ENCODE measurements at regions not wholly inside any gene's neighbourhood (a gene's known extent, or its start where the extent isn't known, plus 50 kb on each side); places are given as distances from the start of the nearest gene placed in this dataset.
"Not testable (repeated sequence)": the region's sequence is repeated elsewhere in the genome, so short reads cannot be mapped to it uniquely, and the experiment has no call there.

- peaks cover 10% of the 10 kb centered on the region for H3K27me3 Mint-ChIP-seq
- not testable (repeated sequence) for H3K36me3 Mint-ChIP-seq (ENCODE audit: low read depth); H3K9me3 Mint-ChIP-seq; H3K27ac Mint-ChIP-seq; H3K4me3 Mint-ChIP-seq; DNase-seq; H3K4me1 Mint-ChIP-seq (ENCODE audit: low read depth)
These were observed 51.1 kb upstream of the BNC1 start for GRCh38 chr15:83335542-83335941.

GRCh38 chr15:83339396-83339795, 54.9 kb upstream of the BNC1 start:
- no peak for DNase-seq
- no peaks in the 10 kb centered on the region for H3K36me3 Mint-ChIP-seq (ENCODE audit: low read depth)
- H3K9me3 Mint-ChIP-seq, result no peaks in the 10 kb centered on the region
- no peak overlapping the region for H3K4me3 Mint-ChIP-seq
- no peaks in the 10 kb centered on the region for H3K4me1 Mint-ChIP-seq (ENCODE audit: low read depth)
- no peak overlapping the region for H3K27ac Mint-ChIP-seq
- peaks cover 11% of the 10 kb centered on the region for H3K27me3 Mint-ChIP-seq

- Mint-ChIP-seq H3K27me3 (peaks cover 11% of the 10 kb centered on the region), H3K4me3 (no peak overlapping the region), H3K9me3 (no peaks in the 10 kb centered on the region), H3K27ac (no peak overlapping the region), H3K4me1 (ENCODE audit: low read depth) (no peaks in the 10 kb centered on the region), H3K36me3 (ENCODE audit: low read depth) (no peaks in the 10 kb centered on the region)
- no peak for DNase-seq
These were observed 55.6 kb upstream of the BNC1 start for GRCh38 chr15:83340087-83340486.

- Mint-ChIP-seq H3K27me3 (peaks cover 22% of the 10 kb centered on the region), H3K4me1 (ENCODE audit: low read depth) (no peaks in the 10 kb centered on the region), H3K4me3 (no peak overlapping the region), H3K36me3 (ENCODE audit: low read depth) (no peaks in the 10 kb centered on the region), H3K27ac (no peak overlapping the region), H3K9me3 (no peaks in the 10 kb centered on the region)
- DNase-seq, result no peak
These were observed 61.9 kb upstream of the BNC1 start for GRCh38 chr15:83346342-83346741.

- Mint-ChIP-seq H3K4me1 (ENCODE audit: low read depth) (no peaks in the 10 kb centered on the region), H3K4me3 (no peak overlapping the region), H3K36me3 (ENCODE audit: low read depth) (no peaks in the 10 kb centered on the region), H3K27me3 (peaks cover 9% of the 10 kb centered on the region), H3K9me3 (no peaks in the 10 kb centered on the region), H3K27ac (no peak overlapping the region)
- DNase-seq, result no peak
These were observed 67.7 kb upstream of the BNC1 start for GRCh38 chr15:83352119-83352518.

GRCh38 chr15:83356501-83357399, 72.3 kb upstream of the BNC1 start:
- Mint-ChIP-seq H3K9me3 (no peaks in the 10 kb centered on the region), H3K4me3 (no peak overlapping the region), H3K4me1 (ENCODE audit: low read depth) (no peaks in the 10 kb centered on the region), H3K27ac (no peak overlapping the region), H3K36me3 (ENCODE audit: low read depth) (no peaks in the 10 kb centered on the region), H3K27me3 (peaks cover 23% of the 10 kb centered on the region)
- DNase-seq, result no peak

- Mint-ChIP-seq H3K36me3 (ENCODE audit: low read depth) (no peaks in the 10 kb centered on the region), H3K27ac (no peak overlapping the region), H3K4me3 (no peak overlapping the region), H3K4me1 (ENCODE audit: low read depth) (no peaks in the 10 kb centered on the region), H3K27me3 (peaks cover 42% of the 10 kb centered on the region), H3K9me3 (no peaks in the 10 kb centered on the region)
- DNase-seq, result no peak
These were observed 74.6 kb upstream of the BNC1 start for GRCh38 chr15:83358972-83359564.

GRCh38 chr15:83362706-83363105, 78.2 kb upstream of the BNC1 start:
- no peak overlapping the region for H3K4me3 Mint-ChIP-seq
- peaks cover 71% of the 10 kb centered on the region for H3K27me3 Mint-ChIP-seq
- no peaks in the 10 kb centered on the region for H3K9me3 Mint-ChIP-seq
- no peak for DNase-seq
- H3K4me1 Mint-ChIP-seq (ENCODE audit: low read depth), result peaks cover 11% of the 10 kb centered on the region
- H3K36me3 Mint-ChIP-seq (ENCODE audit: low read depth), result no peaks in the 10 kb centered on the region
- no peak overlapping the region for H3K27ac Mint-ChIP-seq

- H3K36me3 Mint-ChIP-seq (ENCODE audit: low read depth), result no peaks in the 10 kb centered on the region
- H3K27ac Mint-ChIP-seq, result no peak overlapping the region
- H3K4me1 Mint-ChIP-seq (ENCODE audit: low read depth), result peaks cover 11% of the 10 kb centered on the region
- no peaks in the 10 kb centered on the region for H3K9me3 Mint-ChIP-seq
- peaks cover 73% of the 10 kb centered on the region for H3K27me3 Mint-ChIP-seq
- DNase-seq, result no peak
- no peak overlapping the region for H3K4me3 Mint-ChIP-seq
These were observed 80.0 kb upstream of the BNC1 start for GRCh38 chr15:83364501-83364900.

GRCh38 chr15:83365370-83365938, 81.0 kb upstream of the BNC1 start:
- Mint-ChIP-seq H3K4me1 (ENCODE audit: low read depth) (peaks cover 11% of the 10 kb centered on the region), H3K27me3 (peaks cover 71% of the 10 kb centered on the region), H3K9me3 (no peaks in the 10 kb centered on the region), H3K4me3 (peak overlapping the region; percentile 49), H3K36me3 (ENCODE audit: low read depth) (no peaks in the 10 kb centered on the region), H3K27ac (no peak overlapping the region)
- no peak for DNase-seq

- Mint-ChIP-seq H3K27ac (no peak overlapping the region), H3K36me3 (ENCODE audit: low read depth) (no peaks in the 10 kb centered on the region), H3K4me1 (ENCODE audit: low read depth) (no peaks in the 10 kb centered on the region), H3K9me3 (no peaks in the 10 kb centered on the region), H3K27me3 (peaks cover 67% of the 10 kb centered on the region), H3K4me3 (no peak overlapping the region)
- no peak for DNase-seq
These were observed 74.7 kb upstream of the SH3GL3 start for GRCh38 chr15:83372434-83372891.

GRCh38 chr15:83378921-83379578, 68.1 kb upstream of the SH3GL3 start:
- Mint-ChIP-seq H3K4me3 (no peak overlapping the region), H3K27me3 (peaks cover 69% of the 10 kb centered on the region), H3K27ac (no peak overlapping the region), H3K4me1 (ENCODE audit: low read depth) (peaks cover 3% of the 10 kb centered on the region), H3K36me3 (ENCODE audit: low read depth) (no peaks in the 10 kb centered on the region), H3K9me3 (no peaks in the 10 kb centered on the region)
- DNase-seq, result no peak

- peaks cover 64% of the 10 kb centered on the region for H3K27me3 Mint-ChIP-seq
- H3K9me3 Mint-ChIP-seq, result no peaks in the 10 kb centered on the region
- H3K27ac Mint-ChIP-seq, result no peak overlapping the region
- H3K4me1 Mint-ChIP-seq (ENCODE audit: low read depth), result peaks cover 3% of the 10 kb centered on the region
- H3K4me3 Mint-ChIP-seq, result no peak overlapping the region
- no peak for DNase-seq
- H3K36me3 Mint-ChIP-seq (ENCODE audit: low read depth), result no peaks in the 10 kb centered on the region
These were observed 67.6 kb upstream of the SH3GL3 start for GRCh38 chr15:83379579-83379959.

- Mint-ChIP-seq H3K36me3 (ENCODE audit: low read depth) (no peaks in the 10 kb centered on the region), H3K4me3 (no peak overlapping the region), H3K4me1 (ENCODE audit: low read depth) (peaks cover 3% of the 10 kb centered on the region), H3K9me3 (no peaks in the 10 kb centered on the region), H3K27ac (no peak overlapping the region), H3K27me3 (peaks cover 62% of the 10 kb centered on the region)
- DNase-seq, result no peak
These were observed 67.1 kb upstream of the SH3GL3 start for GRCh38 chr15:83380059-83380458.
